IMR-90 (cell line): ENCODE measurements at regions not wholly inside any gene's neighbourhood (a gene's known extent, or its start where the extent isn't known, plus 50 kb on each side); places are given as distances from the start of the nearest gene placed in this dataset.

Experiments
- BHLHE40 ChIP-seq: fragments of 150-350 bp; IDR thresholded peaks from 2 replicates; pipeline ENCODE4 v1.6.1; 2016; ENCODE audit warnings: mild to moderate bottlenecking, low read depth, low read length
- CEBPB ChIP-seq: IDR thresholded peaks from 2 replicates; pipeline ENCODE4 v1.6.1; 2012; ENCODE audit warnings: low read depth, low read length, improper control_type of control experiment
- CHD1 ChIP-seq: IDR thresholded peaks from 2 replicates; pipeline ENCODE4 v1.6.1; 2012; ENCODE audit warnings: low read depth, low read length, improper control_type of control experiment
- CTCF ChIP-seq: conservative IDR thresholded peaks from 2 replicates; pipeline ENCODE4 v1.5.1; 2012; ENCODE audit warnings: mild to moderate bottlenecking, low read depth, low read length, improper control_type of control experiment
- ELK1 ChIP-seq: fragments of 150-350 bp; IDR thresholded peaks from 2 replicates; pipeline ENCODE4 v1.6.1; 2016; ENCODE audit warnings: low read depth, mild to moderate bottlenecking, low read length, moderate library complexity, borderline replicate concordance
- MXI1 ChIP-seq: IDR thresholded peaks from 2 replicates; pipeline ENCODE4 v1.6.1; 2012; ENCODE audit warnings: low read depth, mild to moderate bottlenecking, low read length, moderate library complexity, borderline replicate concordance
- POLR2A ChIP-seq: IDR thresholded peaks from 2 replicates; pipeline ENCODE4 v1.6.1; 2012; ENCODE audit warnings: mild to moderate bottlenecking, low read depth, low read length
- RAD21 ChIP-seq: IDR thresholded peaks from 2 replicates; pipeline ENCODE4 v1.6.1; 2012; ENCODE audit warnings: low read length, improper control_type of control experiment
- SMC3 ChIP-seq: fragments of 150-350 bp; IDR thresholded peaks from 2 replicates; pipeline ENCODE4 v1.6.1; 2016; ENCODE audit warnings: low read depth, mild to moderate bottlenecking, antibody characterized with exemption, low read length, moderate library complexity

- no peak for TF ChIP-seq SMC3
- TF ChIP-seq CTCF = no peak
- TF ChIP-seq RAD21 = no peak
- no peak for TF ChIP-seq POLR2A
- no peak for TF ChIP-seq MXI1
- no peak for TF ChIP-seq ELK1
- no peak for TF ChIP-seq CEBPB
- no peak for TF ChIP-seq CHD1
- TF ChIP-seq BHLHE40 = no peak
Observed at GRCh38 chr4:3704669-3705068, 61.5 kb upstream of the ADRA2C start.
